ENCODE measurements at regions not wholly inside any gene's neighbourhood (a gene's known extent, or its start where the extent isn't known, plus 50 kb on each side); places are given as distances from the start of the nearest gene placed in this dataset.

DNA sequence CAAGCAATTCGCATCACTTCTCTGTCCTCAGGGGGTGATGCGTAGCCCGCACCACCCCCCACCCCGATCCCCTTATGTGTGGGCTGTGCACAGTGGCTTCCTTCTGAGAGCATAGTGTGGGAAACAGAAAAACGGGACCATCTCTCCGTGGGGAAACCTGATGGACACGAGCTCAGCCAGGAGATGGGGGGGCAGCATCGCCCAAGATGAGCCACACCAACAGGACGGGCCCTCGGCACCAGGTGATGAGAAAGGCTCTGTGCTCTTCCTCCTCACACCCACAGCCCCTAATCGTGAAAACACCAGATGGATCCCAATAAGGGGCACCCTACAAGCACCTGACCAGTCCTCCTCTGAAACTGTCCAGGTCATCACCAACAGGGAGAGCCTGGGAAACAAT is 153.6 kb downstream of the SHANK2 start:
- DNase-seq (ENCODE audit: low read depth in 2 of 2), result no peak
- TF ChIP-seq CTCF (IDR thresholded peaks at IDR 0.05; ENCODE audit: low read depth, low read length), result no peak
- no peak overlapping the region for H3K4me3 ChIP-seq (replicated peaks in 1 of 2; ENCODE audit: low read depth in 2 of 2, low read length in 2 of 2)

GRCh38 chr11:71097506-71098240 is 154.7 kb downstream of the SHANK2 start:
- DNase-seq (ENCODE audit: low read depth in 2 of 2), result no peak
- no peak for TF ChIP-seq CTCF (IDR thresholded peaks at IDR 0.05; ENCODE audit: low read depth, low read length)
- H3K4me3 ChIP-seq (replicated peaks in 1 of 2; ENCODE audit: low read depth in 2 of 2, low read length in 2 of 2), result no peak overlapping the region

- TF ChIP-seq CTCF (IDR thresholded peaks at IDR 0.05; ENCODE audit: low read depth, low read length), result no peak
- no peak for DNase-seq (ENCODE audit: low read depth in 2 of 2)
- no peak overlapping the region for H3K4me3 ChIP-seq (replicated peaks in 1 of 2; ENCODE audit: low read depth in 2 of 2, low read length in 2 of 2)
Measured at GRCh38 chr11:71096751-71097388, 155.5 kb downstream of the SHANK2 start.

- no peak for DNase-seq (ENCODE audit: low read depth in 2 of 2)
- no peak for TF ChIP-seq CTCF (IDR thresholded peaks at IDR 0.05; ENCODE audit: low read depth, low read length)
- no peak overlapping the region for H3K4me3 ChIP-seq (replicated peaks in 1 of 2; ENCODE audit: low read depth in 2 of 2, low read length in 2 of 2)
Measured at GRCh38 chr11:71095294-71095850, 157.0 kb downstream of the SHANK2 start.

- H3K4me3 ChIP-seq (replicated peaks in 1 of 2; ENCODE audit: low read depth in 2 of 2, low read length in 2 of 2), result no peak overlapping the region
- DNase-seq (ENCODE audit: low read depth in 2 of 2), result no peak
- TF ChIP-seq CTCF (IDR thresholded peaks at IDR 0.05; ENCODE audit: low read depth, low read length), result no peak
Measured at GRCh38 chr11:71094296-71095077, 157.9 kb downstream of the SHANK2 start.

- DNase-seq (ENCODE audit: low read depth in 2 of 2), result no peak
- TF ChIP-seq CTCF (IDR thresholded peaks at IDR 0.05; ENCODE audit: low read depth, low read length), result no peak
- no peak overlapping the region for H3K4me3 ChIP-seq (replicated peaks in 1 of 2; ENCODE audit: low read depth in 2 of 2, low read length in 2 of 2)
Measured at GRCh38 chr11:71093783-71094182, 158.6 kb downstream of the SHANK2 start.
